NOMO-1 treated with dmso at 0.1 percent for 144 hours (cell line): ENCODE measurements at regions not wholly inside any gene's neighbourhood (a gene's known extent, or its start where the extent isn't known, plus 50 kb on each side); places are given as distances from the start of the nearest gene placed in this dataset.
"Not testable (repeated sequence)": the region's sequence is repeated elsewhere in the genome, so short reads cannot be mapped to it uniquely, and the experiment has no call there.

ENCODE experiments used
- DNase-seq: peaks from one replicate; lab custom pipeline; 2025; ENCODE audit not compliant: unreplicated experiment; lab: John Stamatoyannopoulos, UW

- DNase-seq = not testable (repeated sequence)
These were observed 105.6 kb upstream of the ZC3H12A start for GRCh38 chr1:37368665-37369315.

GRCh38 chr1:37372302-37372701, 102.1 kb upstream of the ZC3H12A start:
- no peak for DNase-seq

GRCh38 chr1:37372711-37373110, 101.7 kb upstream of the ZC3H12A start:
- DNase-seq = no peak

GRCh38 chr1:37373413-37373812, 101.0 kb upstream of the ZC3H12A start:
- no peak for DNase-seq

DNA sequence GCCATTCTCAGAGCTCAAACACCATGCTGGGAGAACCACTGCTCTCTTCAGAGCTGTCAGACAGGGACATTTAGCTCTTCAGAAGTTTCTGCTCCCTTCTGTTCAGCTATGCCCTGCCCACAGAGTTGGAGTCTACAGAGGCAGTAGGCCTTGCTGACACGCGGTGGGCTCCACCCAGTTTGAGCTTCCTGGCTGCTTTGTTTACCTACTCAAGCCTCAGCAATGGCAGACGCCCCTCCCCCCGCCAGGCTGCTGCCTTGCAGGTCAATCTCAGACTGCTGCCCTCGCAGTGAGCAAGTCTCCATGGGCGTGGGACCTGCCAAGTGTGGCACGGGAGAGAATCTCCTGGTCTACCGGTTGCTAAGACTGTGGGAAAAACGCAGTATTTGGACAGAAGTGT, 93.8 kb upstream of the ZC3H12A start:
- not testable (repeated sequence) for DNase-seq

- DNase-seq = no peak
These were observed 86.5 kb upstream of the ZC3H12A start for GRCh38 chr1:37387854-37388253.

DNA sequence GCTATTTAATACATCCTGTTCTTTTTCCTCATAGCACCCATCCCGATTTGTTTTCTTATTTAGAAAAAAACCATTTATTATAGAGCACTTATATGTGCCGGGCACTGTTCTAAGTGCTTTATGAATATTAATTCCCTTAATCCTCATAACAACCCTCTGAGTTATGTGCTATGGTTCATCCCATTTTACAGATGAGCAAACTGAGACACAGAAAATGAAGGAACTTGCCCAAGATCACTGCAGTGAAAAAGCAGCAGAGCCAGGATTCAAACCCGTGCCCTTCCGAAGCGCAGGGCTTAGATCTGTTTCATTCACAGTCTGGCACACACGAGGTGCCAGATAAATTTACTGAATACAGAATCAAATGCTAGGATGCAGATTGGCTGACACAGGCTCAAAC, 85.1 kb upstream of the ZC3H12A start:
- no peak for DNase-seq

GRCh38 chr1:37391211-37392011, 83.0 kb upstream of the ZC3H12A start:
- DNase-seq = no peak

DNA sequence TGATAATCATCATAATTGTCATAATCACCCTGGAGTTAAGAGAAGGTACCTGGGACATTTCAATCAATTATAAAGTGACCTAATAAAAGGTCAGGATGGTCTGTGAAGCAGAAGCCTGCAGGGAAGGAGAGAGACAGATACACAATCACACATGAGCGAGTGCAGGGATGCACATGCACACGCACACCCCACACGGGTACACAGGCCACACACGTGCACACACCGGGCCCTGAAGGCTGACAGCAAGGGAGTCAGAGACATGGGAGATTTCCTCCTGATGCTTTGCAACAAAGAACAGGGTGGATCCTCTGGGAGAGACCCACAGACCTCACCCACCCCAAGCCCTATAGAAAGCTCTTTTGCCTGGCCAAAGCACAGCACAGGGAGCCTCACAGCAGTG, 82.3 kb upstream of the ZC3H12A start:
- no peak for DNase-seq

- DNase-seq = no peak
These were observed 80.9 kb upstream of the ZC3H12A start for GRCh38 chr1:37393173-37394120.

DNA sequence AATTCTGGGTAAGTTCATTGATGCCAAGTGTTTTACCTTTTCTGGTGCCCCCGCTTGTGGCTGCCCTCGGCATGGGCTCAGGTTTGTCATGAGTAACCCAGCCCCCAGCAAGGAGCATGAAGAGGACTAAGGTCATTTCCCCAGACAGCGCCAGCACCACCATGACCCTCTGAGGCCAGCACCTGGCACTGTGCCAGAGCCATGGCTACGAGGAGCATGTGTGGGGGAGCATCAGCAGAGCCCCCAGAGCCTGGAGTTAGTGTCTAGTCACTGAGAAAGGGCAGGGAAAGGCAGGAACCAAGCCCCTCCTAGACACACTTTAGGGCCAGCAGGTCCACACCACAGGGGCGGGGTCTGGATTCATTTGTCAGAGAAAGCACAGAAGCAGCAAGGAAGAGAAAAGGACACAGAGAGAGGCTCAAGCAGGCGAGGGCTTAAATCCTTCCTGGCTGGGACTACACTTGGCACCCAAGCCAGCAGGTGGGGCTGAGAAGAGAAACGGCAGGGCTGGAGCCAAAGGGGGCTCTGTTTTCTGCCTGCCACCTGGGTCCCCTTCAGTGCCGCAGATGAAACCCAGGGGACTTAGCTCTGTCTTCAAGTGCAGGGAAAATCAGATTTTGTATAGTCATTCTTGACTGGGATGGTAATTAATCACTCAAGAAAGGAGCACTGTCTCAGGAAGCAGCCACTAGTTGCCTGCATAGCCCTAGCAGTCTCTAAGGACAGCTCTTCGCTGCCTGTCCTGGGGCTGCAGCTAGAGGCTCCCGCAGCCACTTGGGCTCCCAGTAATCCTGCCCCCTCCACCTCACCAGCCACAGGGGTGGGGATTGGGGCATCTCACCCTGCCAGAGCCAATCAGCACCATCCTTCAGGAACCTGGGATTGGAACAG, 79.6 kb upstream of the ZC3H12A start:
- DNase-seq = no peak

- no peak for DNase-seq
These were observed 76.3 kb upstream of the ZC3H12A start for GRCh38 chr1:37398096-37398495.

- no peak for DNase-seq
These were observed 75.2 kb upstream of the ZC3H12A start for GRCh38 chr1:37399205-37399604.

GRCh38 chr1:37399830-37400464, 74.4 kb upstream of the ZC3H12A start:
- no peak for DNase-seq

DNA sequence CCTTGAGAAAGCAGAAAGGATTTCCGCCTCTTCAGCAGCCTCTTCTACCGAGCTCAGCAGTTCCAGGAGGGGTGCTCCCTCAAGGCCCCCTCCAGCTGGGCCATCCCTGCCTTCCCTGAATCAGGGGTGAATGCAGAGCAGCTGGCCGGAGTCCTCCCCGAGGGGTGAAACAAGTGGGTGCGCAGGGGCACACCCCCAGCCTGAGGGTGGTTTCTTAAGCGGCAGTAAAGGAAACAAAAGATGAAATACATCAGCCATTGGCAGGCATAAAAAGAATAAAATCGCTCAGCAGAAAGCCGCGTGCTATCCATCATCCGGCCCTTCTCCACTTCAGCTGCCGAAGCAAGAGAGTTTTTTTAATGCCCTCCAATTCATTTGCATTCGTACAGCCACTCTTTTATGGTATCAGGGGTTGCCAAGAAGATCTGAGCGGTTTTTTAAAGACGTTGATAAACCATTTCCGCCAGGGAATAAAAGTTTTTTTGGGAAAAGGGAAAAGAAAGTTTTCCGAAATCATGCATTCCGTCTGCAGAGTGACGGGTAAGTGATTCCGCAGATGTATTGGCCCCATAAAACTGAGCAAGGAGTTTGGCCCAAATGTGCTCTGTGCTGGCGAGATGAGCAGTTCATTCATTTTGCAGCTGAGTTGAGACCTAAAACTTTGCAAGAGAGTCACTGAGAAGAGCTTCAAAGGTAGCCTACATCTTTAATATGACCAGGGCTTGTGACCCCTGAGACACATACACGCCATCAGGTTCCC, 73.7 kb upstream of the ZC3H12A start:
- DNase-seq = no peak

GRCh38 chr1:37403166-37403565, 71.2 kb upstream of the ZC3H12A start:
- no peak for DNase-seq

GRCh38 chr1:37404711-37405110, 69.7 kb upstream of the ZC3H12A start:
- no peak for DNase-seq

- no peak for DNase-seq
These were observed 64.3 kb upstream of the ZC3H12A start for GRCh38 chr1:37410105-37410504.

DNA sequence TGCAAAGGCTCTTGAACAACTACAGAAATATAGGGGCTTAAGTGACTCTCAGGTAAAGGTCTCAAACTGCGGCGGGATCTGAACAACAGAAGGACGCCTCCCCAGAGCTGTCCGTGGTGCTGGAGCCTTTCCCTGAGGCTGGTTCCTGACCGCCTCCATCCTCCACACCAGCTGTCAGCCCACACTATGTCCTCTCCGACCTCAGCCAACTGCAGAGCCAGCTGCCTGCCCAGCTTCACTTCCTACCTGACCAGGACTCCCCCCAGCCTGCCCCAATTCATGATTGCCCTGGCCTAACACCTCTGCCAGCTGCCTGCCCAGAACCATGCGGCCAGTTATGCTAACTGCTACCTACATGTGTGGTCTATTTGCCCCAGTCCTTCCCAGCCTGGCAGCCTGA, 63.6 kb upstream of the ZC3H12A start:
- DNase-seq = no peak
